Activated CD8-positive, alpha-beta memory T cell treated with anti-CD3 and anti-CD28 coated beads for 1 hour (primary cell): ENCODE measurements at regions not wholly inside any gene's neighbourhood (a gene's known extent, or its start where the extent isn't known, plus 50 kb on each side); places are given as distances from the start of the nearest gene placed in this dataset.

Experiments
- DNase-seq, 2 donors: peaks; one replicate each; pipeline ENCODE4 v3.0.0-alpha.2; 2020; ENCODE audit warnings: low read depth in 1 of 2; ENCODE audit errors: extremely low read depth in 1 of 2

DNA sequence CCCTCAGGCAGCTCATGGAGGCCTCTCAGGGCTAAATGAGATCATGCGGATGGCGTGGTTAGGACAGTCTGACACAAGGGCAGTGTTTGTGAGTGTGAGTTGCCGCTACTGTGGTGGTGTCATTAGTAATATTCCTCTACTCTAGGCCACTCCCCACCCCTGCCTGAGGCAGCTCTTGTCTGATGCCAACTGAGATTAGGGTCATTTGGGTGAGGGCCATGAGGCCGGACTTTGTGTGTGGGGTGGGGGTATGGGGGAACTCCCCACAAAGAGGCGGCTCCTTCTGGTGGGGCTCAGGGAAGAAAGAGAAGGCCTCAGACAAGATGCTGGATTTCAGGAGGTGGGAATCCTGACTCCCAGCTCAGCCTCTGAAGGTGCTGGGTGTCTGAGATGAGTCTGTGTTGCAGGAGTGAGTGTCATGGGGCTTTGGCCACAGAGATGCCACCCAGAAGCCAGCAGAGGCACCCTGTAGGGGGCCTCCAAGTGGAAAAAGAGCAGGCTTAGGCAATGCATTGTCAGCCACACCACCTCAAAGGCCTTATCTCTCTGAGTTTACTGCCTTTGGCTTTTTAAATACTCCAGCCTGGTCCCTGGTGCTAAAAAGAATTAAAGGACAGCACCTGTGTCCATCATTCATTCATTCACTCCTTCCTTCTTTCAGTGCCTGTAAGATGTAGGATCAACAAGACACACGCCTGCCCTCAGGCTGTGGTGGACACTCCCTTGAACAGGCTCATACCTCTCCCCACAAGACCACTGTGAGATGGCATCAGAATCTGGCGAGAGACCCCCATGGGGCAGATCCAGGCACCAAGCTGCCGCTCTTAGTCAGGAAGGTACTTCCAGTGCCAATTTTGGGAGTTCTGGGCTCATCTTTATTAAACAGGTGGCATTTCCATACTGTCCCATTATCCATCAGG lies 175.2 kb downstream of the MRPL14 start:
- DNase-seq: no peak

DNA sequence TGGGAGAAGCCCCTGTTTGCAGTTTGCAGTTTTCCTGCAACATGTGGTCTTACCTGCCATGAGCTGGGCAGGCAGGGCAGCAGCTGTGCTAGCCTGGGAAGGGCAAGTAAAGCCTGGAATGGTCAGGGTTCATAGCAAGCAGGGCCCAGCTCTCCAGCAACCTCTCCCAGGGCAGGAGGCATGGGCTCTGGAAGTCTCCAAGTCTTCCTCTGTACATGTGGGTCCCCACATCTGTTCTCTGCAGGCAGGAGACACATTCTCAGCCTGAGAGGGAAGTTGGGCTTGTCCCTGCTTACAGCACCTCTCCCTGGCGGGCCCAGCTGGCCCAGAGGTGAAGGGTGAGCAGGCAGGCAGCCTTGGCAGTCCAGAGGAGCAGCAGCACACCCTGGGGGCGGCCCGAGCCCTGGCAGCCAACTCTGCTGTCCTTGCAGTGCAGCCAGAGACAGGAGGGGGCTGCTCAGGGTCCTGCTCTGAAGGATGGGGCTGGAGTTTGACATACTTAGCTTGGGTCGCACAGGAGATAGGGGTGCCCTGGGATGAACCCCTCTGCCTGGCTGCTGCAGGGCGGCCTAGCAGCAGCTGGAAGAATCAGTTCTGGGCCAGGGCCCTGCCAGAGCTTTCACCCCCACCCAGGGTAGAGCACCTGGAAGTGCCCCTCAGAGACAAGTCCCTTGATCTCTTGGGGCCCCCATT lies 176.0 kb downstream of the MRPL14 start:
- no peak for DNase-seq

DNA sequence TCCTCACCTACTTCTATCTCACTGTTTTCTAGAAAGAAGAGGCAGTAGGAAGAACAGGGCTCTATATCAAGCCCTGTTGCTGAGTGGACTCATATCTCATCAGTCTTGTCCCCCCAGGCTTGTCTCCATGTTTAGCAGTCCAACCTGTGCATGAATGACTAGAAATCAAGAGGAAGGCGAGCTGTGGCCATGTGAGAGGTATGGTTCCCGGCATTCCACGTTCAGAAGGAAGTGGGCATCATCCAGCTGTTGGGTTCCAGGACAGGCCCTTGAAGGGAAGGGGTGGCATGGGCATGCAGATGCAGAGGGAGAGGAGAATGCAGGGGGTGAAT lies 176.6 kb downstream of the MRPL14 start:
- DNase-seq: no peak

DNA sequence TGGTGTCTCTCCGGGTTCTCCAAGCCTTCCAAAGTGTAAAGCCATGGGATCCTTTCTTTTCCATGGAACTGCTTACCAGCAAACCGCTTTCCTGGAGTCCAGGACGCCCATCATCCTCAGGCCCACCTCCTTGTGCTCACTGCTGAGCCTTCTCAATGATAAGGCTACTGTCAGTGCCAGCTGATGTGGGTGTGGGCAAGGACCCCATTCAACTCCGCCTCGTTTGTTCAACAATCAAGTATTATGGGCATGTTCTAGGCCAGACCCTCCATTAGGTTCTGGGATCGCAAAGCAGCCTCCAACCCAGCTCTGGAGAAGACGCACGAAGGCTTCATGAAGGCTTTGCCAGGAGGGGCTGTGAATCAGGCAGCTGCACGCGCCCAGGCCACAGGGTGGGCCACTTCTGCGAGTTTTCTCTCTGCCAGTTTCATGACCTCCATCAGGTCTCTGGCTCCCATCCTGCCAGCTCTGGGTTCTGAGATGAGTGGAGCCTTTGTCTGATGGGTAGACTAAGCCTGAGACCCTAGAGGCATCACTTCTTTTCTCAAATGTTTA lies 177.1 kb downstream of the MRPL14 start:
- no peak for DNase-seq

DNA sequence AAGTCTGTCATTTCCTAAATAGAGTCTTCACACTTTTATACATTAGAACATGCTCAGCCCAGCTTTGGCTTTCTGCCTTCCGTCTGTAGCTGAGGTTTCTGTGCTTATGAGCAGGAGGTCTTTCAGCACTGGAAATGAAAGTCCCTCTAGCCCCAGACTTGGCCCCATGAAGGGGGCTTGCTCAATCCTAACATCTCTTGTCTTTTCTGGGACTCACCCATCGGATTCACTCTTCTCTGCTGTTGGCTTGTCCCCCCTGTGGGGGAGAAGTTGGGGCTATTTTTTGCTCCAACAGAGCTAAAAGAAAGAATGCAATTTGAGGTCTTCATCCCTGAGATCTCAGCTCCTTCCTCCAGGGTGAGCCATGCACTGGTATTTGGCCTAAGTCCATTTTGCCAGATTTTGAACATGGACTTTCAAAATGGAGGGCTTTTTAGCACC lies 177.7 kb downstream of the MRPL14 start:
- no peak for DNase-seq

DNA sequence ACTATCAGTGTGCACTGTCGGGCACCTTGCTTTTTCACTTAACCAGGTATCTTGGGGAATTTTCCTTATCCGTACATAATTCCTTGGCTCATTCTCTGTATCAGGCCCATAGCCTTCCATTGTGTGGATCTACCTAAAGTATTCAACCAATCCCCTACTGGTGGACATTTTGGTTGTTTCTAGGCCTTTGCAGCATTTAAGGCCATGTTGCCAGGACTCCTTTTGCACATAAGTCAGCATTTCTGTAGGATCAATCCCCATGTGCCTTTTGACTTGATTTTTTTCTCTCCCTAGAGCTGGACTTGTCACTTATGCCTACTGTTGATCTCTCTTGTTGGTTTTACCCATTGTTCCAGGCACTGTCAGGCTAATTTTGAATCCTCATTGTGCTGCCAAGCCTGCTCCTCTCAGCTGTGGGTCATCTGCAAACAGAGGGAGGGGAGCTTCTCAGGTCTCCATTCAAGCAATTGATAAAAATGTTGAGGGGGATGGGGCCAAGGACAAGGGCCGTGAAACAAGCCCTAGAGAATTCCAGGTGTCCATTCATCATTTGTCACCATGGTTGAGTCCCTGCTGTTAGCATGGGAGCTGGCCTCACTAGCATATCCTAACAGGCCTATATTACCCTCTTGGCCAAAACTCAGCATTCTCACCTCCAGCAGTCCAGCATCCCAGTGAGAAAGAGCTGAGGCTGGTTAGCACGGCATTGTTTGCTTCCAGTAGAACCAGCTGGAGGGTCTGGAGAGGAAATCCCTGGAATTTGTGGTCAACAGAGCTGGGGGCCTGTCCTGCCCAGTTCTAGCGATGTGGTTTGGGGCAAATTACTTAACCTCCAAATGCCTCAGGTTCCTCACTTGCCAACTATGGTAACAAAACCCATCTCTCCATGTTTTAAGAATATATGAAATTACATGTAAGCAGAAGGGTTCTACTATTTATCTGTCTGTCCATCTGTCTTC lies 178.4 kb downstream of the MRPL14 start:
- DNase-seq: no peak

DNA sequence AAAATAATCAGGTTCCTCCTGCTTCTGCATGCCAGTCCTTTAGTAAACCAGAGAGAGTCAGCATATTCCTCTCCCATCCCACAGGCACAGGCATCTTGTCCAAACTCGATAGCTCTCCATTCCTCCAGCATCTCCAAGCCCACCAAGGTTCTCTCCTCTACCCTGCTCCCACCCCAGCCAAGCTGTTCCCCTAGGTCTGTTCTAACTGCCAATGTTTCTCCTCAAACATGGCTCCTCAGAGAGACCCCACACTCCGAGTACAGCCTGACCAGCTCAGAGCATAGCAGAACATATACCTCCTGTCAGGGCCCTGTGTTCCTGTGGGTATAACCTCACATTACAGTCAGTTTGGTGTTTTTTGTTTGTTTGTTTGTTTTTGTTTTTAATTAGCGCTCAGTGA lies 177.8 kb downstream of the VEGFA start:
- no peak for DNase-seq

DNA sequence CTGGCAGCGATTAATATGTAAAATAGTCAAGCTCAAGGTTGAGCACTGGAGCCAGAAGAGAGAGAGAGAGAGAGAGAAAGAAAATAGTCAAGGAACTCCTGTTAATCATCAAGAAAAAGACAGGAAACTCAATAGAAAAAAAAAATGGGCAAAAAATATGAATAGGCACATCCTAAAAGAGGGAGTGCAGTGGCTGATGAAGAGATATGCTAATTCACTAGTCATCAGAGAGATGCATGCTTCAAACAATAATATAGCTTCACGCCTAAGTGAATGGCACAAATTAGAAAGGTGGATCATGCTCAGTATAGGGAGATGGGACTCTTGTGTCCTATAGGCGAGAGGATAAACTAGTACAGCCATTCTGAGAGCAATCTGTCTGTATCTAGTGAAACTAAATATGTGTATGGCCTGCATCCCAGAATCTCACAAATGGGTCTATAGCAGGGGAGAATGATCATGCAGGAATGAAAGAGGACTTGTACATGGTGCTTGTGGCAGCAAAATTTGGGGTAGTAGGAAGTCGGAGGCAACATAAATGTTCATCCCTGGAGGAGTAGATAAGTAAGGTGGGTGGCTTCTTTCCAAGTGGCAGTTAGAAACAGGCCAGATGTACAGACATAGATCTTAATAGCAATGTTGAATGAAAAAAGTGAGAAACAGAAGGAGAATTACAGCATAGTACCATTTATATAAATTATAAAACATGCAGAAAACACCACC lies 176.8 kb downstream of the VEGFA start:
- no peak for DNase-seq

DNA sequence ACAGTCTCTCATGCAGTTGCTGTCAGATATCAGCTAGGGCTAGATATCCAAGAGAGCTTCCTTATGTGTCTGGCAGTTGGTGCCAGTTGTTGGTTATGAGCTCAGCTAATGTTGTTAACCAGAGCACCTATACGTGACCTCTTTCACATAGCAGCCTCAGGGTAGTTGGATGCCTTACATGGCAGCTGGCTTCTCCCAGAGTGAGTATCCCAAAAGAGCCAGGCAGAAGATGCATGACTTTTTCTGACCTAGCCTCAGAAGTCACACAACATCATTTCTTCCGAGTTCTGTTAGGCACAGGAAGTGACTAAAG lies 175.7 kb downstream of the VEGFA start:
- DNase-seq: no peak

DNA sequence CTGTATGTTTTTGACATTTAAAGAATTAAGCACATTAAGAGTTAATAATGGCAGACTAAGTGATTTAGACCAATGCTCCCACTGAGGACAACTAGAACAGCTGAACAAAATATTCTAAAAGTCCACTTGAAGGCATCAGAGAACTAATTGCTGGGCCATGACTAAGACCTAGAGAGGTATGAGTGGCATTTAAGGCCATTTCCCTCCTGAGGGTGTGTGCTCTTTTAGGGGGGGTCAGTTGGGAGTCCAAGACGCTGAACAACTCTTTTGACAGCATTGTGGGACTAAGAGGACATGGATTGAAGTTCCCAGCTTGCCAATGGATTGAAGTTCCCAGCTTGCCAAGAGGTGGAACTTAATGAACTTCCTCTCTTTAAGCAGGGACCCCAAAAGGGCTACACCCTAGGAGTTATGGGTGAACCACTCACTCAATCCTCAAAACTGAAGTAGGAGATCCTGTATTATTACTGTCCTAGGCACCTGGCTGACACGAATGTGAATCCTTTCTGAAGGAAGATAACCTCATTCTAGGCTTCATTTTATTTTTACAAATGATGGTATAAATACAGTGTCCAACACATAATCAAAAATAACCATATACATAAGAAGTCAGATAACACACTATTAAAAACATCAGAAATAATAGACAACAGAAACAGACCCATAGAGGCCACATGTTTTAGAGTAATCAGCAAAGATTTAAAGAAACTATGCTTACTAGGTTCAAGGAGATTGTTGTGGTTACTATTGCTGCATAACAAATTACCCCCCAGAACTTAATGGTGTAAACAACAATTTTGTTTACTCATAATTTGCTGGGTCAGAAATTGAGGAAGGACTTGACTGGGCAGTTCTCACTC lies 175.1 kb downstream of the VEGFA start:
- no peak for DNase-seq

DNA sequence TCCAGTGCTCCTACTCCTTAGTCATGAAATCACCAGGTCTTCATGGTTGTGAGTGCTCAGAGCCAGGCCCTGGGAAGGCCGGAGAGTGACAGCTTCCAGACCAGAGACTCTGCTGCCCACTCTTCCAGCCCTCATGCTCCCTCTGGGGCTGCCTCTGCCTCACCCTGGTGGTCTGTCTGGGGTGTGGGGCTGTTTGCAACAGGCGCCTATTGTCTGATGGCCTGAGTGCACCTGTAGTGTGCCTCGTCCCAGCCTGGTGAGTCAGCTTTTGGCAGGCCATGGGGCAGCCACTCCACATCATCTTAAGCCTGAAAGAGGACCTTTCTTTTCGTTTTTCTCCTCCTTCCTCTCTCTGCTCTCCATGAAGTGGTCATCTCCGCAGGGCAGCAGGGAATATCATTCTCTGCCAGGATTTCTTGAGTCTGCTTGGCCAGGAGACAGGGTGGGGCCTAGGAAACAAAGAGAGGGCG lies 173.8 kb downstream of the VEGFA start:
- no peak for DNase-seq

DNA sequence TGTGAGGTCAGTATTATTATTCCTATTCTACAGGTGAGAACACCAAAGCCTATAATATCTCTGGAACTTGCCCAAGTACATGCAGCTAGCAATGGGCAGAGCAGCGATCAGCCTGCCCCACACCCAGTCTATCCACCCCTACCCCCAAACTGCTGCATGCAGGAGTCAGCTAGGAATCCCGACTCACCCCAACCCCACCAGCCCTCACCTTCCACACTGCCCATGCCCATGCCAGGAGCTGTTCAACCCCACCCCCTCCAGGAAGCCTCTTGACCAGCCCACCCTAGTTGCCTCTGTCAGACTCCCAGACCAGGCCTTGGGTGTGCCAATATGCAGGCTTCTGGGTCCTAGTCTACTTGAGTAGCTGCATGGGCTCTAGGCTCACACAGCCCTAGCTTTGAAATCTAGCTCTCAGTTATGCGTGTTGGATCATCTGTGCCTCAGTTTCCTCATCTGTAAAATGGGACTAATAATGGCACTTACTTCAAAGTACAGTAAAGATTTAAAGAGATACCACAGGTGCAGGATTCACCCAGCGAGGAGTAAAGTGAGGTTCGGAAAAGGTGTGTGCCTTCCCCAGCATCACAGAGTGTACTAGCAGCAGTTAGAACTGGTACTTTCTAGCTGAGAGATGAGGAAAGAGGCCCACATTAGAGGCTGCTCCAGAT lies 173.2 kb downstream of the VEGFA start:
- DNase-seq: no peak

DNA sequence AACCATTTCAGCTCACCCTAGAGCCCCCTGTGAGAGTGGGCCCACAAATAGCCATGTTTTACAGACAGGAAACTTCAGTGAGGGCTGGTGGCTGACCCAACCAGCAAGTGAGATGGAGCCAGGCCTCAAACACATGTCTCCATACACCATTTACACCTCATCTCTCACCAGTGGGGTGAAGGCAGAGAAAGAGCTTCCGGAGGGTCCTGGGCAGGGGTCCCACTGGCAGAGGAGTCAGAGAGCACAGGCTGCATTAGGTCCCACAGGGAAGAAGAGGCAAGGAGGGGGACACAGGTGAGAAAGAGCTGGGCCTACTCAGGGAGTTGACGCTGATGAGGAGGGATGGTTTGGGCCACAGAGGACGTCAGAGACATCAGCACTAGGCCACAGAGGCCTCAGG lies 172.6 kb downstream of the VEGFA start:
- DNase-seq: no peak

DNA sequence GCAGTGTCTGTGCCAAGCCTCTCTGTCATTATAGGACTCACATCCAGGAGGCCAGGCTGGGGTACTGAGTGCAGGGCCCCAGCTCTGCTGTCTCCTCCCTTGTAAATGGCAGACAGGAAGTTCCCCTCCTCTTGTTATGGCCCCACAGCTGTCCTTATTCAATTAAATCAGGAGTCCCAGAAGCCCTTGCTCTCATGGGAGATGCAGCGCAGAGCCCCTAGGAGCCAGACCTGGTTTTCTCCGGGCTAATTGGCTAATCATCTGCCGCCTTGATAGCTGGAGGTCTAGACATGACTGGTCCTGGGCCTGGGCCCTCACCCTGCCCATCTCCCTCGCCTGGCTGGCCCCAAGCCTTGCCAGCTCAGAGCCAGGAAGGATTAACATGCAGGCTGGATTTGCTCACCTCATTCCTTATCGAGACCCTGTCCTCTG lies 172.0 kb downstream of the VEGFA start:
- DNase-seq: no peak

DNA sequence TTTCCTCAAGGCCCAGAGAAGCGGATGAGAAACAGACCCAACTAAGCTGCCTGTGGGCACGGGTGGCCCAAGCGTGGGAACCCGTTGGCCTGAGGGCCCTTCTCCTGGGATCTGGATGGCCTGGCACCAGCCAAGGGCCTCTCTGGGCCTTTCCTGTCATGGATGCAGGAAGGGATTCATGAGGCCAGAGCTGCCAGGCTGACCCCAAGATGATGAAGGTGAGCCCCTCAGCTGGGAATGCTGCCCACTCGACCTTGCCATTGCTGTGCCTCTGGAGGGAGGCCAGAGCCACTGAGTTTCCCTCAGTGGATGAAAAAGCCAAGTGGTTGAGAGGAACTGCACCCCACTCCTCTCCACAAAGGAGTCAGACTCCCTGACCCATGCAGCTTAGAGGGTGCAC lies 171.2 kb downstream of the VEGFA start:
- no peak for DNase-seq

DNA sequence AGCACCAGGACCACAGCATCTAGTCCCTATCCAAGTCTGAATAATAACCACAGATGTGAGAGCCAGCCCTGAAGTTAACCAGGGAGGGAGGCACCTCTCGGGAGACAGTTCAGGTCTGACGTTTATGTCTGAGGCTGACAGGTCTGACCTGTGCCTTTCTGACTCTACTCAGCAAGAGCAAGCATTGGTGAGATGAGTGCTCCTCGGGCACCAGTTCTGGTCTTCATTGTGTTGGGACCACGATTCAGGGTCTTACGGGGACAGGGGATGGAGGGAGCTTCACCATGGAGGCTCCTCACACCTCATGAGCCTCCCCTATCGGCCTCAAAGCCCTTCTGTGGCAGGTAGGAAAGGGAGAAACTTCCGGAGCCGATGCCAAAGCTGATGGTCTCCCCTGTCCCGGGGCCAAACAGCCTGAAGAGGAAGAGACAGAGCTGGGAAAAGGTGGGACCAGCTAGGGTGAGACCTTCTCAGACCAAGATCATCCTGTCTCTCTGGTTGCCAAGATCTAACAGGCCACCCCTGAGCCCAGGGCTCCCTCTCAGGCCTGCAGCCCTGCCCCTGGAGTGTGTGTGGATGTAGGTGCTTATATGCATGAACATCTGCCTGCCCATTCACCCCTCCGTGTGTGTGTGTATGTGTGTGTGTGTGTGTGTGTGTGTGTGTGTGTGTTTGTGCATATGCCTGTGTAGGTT lies 170.5 kb downstream of the VEGFA start:
- DNase-seq: no peak

DNA sequence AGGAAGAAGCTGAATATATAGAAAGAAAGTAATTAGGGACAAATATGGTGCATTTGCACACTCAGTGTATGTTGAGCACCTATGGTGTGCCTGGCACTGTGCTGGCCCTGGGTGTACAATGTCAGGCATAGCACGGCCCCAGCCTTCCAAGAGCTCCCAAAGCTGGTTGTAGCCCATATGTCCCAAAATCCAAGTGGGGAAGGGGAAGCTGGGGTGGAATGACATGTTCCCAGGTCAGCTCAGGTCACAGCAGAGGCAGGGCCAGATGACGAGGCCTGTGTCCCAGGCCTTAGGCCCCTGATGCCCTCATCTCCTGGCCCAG lies 170.0 kb downstream of the VEGFA start:
- no peak for DNase-seq

DNA sequence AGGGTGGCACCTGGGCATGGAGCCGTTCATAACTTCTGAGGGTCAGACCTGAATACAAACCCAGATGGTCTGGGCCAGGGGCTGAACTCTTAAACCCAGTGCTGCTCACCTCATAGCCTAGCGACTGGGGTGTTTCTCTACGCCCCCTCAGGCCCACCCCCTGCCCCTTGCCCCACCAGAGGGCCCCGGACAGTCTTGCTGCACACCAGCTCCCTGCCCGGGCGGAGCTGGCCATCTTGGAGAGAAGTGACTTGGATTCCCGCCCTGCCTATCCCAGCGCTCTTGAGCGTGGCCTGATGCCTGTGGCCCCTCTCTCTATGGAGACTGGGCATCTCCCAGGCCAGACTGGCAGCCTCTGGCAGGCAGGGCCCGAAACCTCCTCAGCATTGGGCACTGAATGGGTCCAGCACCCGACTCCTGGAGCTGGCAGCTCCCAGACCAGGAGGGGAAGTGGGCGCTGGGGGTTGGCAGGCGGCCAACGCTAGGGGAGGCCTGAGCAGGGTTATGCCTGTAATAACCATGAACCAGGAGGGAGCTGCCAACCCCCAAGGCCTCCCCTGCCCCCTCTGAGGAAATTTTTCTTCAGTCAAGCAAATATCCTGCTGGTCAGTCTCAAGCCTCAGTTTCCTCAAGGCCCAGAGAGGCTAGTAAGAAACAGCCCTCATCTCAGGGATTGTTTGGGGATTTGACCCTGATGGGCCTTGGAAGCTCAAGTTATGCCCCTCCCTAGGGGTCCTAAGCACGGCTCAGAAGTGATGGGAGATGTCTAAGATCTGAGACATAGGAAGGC lies 169.5 kb downstream of the VEGFA start:
- no peak for DNase-seq
